DND-41 (cell line): ENCODE measurements at regions not wholly inside any gene's neighbourhood (a gene's known extent, or its start where the extent isn't known, plus 50 kb on each side); places are given as distances from the start of the nearest gene placed in this dataset.
A peak's percentile ranks its signal among the peaks of the same experiment; 100 is the strongest.

ENCODE experiments used
- ATAC-seq: fragments of 200-7000 bp; cut with Tn5 transposase; 3 replicates; pipeline ENCODE4 v1.9.1; 2021; ENCODE audit warnings: low read depth; ENCODE audit not compliant: insufficient read depth
- DNase-seq: peaks from one replicate; pipeline ENCODE4 v3.0.0-alpha.2; 2020
- H2AFZ ChIP-seq: 2 replicates; pipeline ENCODE4 v1.6.0; 2012; ENCODE audit warnings: low read depth, low read length
- H3K27ac ChIP-seq: 2 replicates; pipeline ENCODE4 v1.5.1; 2012; ENCODE audit warnings: low read length, inconsistent platforms
- H3K27me3 ChIP-seq: fragments of 200-600 bp; sonication (generic); 2 replicates; pipeline ENCODE4 v1.6.0; 2012; ENCODE audit warnings: low read length, mild to moderate bottlenecking, inconsistent platforms; ENCODE audit not compliant: insufficient read depth, poor library complexity
- H3K36me3 ChIP-seq: 2 replicates; pipeline ENCODE4 v1.5.1; 2012; ENCODE audit warnings: low read length, inconsistent platforms; ENCODE audit not compliant: insufficient read depth
- H3K4me1 ChIP-seq: 2 replicates; pipeline ENCODE4 v1.5.1; 2012; ENCODE audit warnings: mild to moderate bottlenecking, low read length; ENCODE audit not compliant: insufficient read depth
- H3K4me2 ChIP-seq: 2 replicates; pipeline ENCODE4 v1.6.0; 2012; ENCODE audit warnings: mild to moderate bottlenecking, moderate library complexity, low read length, inconsistent platforms; ENCODE audit not compliant: insufficient read depth
- H3K4me3 ChIP-seq, 2 experiments: fragments of 200-600 bp in 1 of 2; shearing (Covaris generic) in 1 of 2; 2 replicates each; pipeline ENCODE4 v1.5.1; 2012 to 2016; ENCODE audit warnings: inconsistent platforms in 2 of 2, low read length in 2 of 2, mild to moderate bottlenecking in 2 of 2, low read depth in 1 of 2, moderate library complexity in 1 of 2
- H3K79me2 ChIP-seq: 2 replicates; pipeline ENCODE4 v1.6.0; 2012; ENCODE audit warnings: low read length, inconsistent platforms; ENCODE audit not compliant: insufficient read depth
- H3K9ac ChIP-seq: 2 replicates; pipeline ENCODE4 v1.6.0; 2012; ENCODE audit warnings: low read depth, mild to moderate bottlenecking, inconsistent platforms, low read length, moderate library complexity
- H3K9me3 ChIP-seq: 2 replicates; pipeline ENCODE4 v1.5.1; 2012; ENCODE audit warnings: low read length, moderate library complexity, mild to moderate bottlenecking, inconsistent platforms; ENCODE audit not compliant: insufficient read depth, severe bottlenecking
- H4K20me1 ChIP-seq: 2 replicates; pipeline ENCODE4 v1.6.0; 2012; ENCODE audit warnings: low read length; ENCODE audit not compliant: insufficient read depth
- CTCF ChIP-seq: IDR thresholded peaks from 2 replicates; pipeline ENCODE4 v1.5.1; 2012; ENCODE audit warnings: borderline replicate concordance, low read length, moderate library complexity, mild to moderate bottlenecking; ENCODE audit not compliant: poor library complexity, severe bottlenecking; ENCODE audit errors: extremely low read depth
- EZH2 ChIP-seq: IDR thresholded peaks from 3 replicates; pipeline ENCODE4 v1.6.1; 2012; ENCODE audit warnings: borderline replicate concordance, low read depth, mild to moderate bottlenecking, moderate library complexity, low read length, inconsistent platforms; ENCODE audit not compliant: severe bottlenecking

DNA sequence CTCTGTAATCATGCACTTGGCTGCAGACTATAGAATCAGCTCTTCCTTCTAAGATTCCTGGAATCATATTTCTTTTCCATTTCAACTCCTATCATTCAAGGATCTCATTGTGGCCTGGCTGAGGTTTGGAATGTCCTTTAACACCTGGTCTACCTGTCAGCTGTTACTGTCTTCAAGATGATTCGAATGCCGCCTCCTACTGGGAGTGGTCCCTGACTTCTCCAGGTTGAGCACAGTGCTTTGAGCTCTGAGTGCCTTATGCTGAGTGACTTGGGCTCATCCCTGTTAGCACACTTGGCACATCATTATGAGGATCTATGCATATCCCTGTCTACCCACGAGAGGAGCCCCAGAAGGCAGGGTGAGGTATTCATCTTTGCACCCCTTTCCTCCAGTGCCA lies 87.6 kb downstream of the MARCHF4 start:
- TF ChIP-seq EZH2, result no peak
- TF ChIP-seq CTCF, result no peak
- DNase-seq (no peak), ATAC-seq (no peak)
- no peak overlapping the region for H3K4me3 ChIP-seq
- H4K20me1 ChIP-seq, result no peaks in the 10 kb centered on the region
- H3K27me3 ChIP-seq, result peaks cover 2% of the 10 kb centered on the region
- H3K4me2 ChIP-seq, result no peak overlapping the region
- H3K4me1 ChIP-seq, result no peaks in the 10 kb centered on the region
- H3K27ac ChIP-seq, result no peak overlapping the region
- no peaks in the 10 kb centered on the region for H3K36me3 ChIP-seq
- no peaks in the 10 kb centered on the region for H3K9me3 ChIP-seq
- no peak overlapping the region for H2AFZ ChIP-seq
- no peaks in the 10 kb centered on the region for H3K79me2 ChIP-seq
- no peak overlapping the region for H3K9ac ChIP-seq

GRCh38 chr2:216283038-216283900 lies 89.0 kb downstream of the MARCHF4 start:
- Histone ChIP-seq H3K36me3 (no peaks in the 10 kb centered on the region), H3K27ac (no peak overlapping the region), H3K79me2 (no peaks in the 10 kb centered on the region), H3K4me1 (no peaks in the 10 kb centered on the region), H3K9ac (no peak overlapping the region), H3K9me3 (no peaks in the 10 kb centered on the region), H2AFZ (no peak overlapping the region), H3K4me2 (no peak overlapping the region), H4K20me1 (no peaks in the 10 kb centered on the region), H3K27me3 (peaks cover 2% of the 10 kb centered on the region), H3K4me3 (no peak overlapping the region)
- peak; percentile 42 for DNase-seq
- TF ChIP-seq EZH2 (no peak), CTCF (peak; percentile 62)
- ATAC-seq, result peak; percentile 78

- DNase-seq, result no peak
- TF ChIP-seq EZH2, result no peak
- TF ChIP-seq CTCF, result no peak
- H3K4me1 ChIP-seq, result no peaks in the 10 kb centered on the region
- no peaks in the 10 kb centered on the region for H3K79me2 ChIP-seq
- H3K4me3 ChIP-seq, result no peak overlapping the region
- H3K27ac ChIP-seq, result no peak overlapping the region
- no peaks in the 10 kb centered on the region for H3K9me3 ChIP-seq
- ATAC-seq, result no peak
- H2AFZ ChIP-seq, result no peak overlapping the region
- no peaks in the 10 kb centered on the region for H3K36me3 ChIP-seq
- H3K4me2 ChIP-seq, result no peak overlapping the region
- no peak overlapping the region for H3K9ac ChIP-seq
- H3K27me3 ChIP-seq, result peaks cover 2% of the 10 kb centered on the region
- no peaks in the 10 kb centered on the region for H4K20me1 ChIP-seq
These were observed 90.4 kb downstream of the MARCHF4 start for GRCh38 chr2:216281876-216282275.
